HUDEP-2 (cell line): ENCODE measurements at regions not wholly inside any gene's neighbourhood (a gene's known extent, or its start where the extent isn't known, plus 50 kb on each side); places are given as distances from the start of the nearest gene placed in this dataset.
A peak's percentile ranks its signal among the peaks of the same experiment; 100 is the strongest.

ENCODE experiments used
- DNase-seq, 76 experiments: peaks; one replicate each; lab custom pipeline; 2025; ENCODE audit not compliant: unreplicated experiment in 76 of 76; lab: John Stamatoyannopoulos, UW

DNA sequence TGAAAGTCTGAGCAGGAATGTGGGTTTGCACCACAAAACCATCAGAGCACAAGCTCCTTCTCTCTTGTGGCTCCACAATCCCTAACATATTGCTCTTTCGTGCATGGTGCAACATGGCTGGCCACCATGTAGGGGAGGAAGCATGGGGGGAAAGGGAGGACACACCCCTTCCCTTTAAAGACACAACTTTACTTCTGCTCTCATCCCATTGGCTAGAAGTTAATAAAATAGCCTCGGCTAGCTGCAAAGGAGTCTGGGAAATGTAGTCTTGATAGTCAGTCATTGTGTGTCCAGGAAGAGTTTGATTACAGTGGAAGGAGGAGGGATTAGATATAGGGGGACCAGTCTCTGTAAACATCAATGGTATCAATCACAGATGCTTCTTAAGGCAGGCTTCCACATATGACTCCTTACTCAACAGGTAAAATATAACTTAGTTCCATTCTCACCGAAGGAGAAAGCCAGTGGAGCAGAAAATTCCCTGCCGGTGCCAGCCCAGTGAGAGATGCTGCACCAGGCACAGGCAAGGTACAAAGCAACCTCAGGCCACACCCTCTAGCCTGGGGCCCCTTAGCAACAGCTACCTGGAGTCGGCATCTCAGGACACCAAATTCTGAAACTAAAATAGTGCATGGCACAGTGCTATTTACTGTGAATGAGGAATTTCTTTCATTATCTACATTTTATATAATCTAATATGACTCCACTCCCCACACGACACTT is 124.7 kb upstream of the CTBP2 start:
- DNase-seq: peak in 1 of 76 experiments; percentile 2

DNA sequence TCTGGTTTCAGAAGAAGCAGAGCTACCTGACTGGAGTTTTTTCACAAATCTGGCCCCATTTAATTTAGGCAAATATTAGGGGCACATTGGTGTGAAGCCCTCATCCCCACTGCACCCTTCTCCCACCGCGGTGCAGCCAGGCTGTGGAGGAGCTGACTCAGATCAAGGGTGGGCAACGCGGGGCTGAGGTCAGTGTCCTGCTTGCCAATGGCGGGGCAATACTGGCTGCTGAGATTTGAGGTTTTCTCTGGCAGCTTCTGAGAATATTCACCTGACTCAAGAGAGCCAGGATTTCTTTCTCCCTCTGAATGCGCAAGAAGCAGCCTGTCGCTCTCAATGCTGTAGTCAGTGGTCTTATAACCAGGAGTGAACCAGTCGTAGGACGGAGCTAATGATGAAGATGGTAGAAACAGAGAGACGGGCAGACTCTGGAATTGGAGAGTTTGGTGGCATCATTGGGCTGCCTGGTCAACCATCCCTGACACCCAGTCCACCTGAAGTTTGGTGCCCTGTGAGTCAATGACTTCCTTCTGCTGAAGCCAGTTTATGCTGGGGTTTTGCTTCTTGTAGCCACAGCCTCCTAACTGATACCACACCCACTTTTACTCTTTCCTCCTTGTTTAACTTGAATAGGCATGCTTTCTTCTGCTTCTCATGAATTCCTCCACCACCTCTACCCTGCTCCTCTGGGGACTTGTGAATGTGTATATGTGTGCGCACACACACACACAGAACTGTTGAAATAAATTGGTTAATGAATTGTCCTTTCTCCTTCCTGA is 123.7 kb upstream of the CTBP2 start:
- DNase-seq: no peak

DNA sequence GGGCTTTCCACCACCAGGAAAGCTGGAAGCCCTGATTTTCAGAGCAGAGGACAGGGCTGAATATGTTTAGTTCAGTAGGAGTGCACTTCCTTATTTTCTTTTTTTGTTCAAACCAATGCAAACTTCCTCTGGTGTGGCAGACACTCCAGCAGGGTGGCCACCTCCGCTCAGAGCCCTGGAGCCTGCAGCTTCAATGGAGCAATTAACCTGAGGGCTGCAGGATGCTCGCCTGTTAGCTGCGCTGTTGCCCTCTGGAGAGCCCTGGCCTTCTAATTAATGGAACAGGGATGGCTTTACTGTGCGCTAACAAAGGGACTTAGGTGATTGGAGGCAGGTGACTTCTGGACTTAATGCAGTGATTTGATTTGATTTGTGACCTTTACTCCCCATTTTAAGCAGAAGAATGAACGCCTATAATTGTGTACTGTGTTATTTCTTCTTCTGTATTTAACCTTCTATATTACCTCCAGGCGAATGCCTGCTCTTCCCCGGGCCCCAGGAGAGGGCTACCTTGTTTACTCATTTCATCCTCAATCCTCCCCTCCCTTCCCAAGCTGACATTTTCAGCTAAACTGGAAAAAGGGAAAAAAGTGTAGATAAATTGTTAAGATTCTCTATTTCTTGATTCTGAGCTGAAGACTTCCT is 123.0 kb upstream of the CTBP2 start:
- no peak for DNase-seq

DNA sequence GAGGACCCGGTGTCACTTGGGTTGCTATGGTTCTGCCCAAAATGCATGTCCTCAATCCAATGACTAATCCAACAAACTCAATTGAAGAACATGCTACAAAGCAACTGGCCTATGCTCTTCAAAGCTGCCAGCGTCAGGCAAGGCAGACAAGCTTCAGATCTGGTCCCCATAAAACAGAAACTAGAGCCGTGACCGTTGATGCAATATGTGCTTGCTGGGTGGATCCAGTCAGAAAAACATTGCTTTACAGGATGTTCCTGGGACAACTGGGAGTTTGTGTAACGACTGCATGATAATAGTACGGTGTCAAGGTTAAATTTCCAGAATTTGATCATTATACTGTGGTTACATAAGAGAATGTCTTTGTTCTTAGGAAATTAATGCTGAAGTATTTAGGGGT is 120.7 kb upstream of the CTBP2 start:
- DNase-seq: no peak

DNA sequence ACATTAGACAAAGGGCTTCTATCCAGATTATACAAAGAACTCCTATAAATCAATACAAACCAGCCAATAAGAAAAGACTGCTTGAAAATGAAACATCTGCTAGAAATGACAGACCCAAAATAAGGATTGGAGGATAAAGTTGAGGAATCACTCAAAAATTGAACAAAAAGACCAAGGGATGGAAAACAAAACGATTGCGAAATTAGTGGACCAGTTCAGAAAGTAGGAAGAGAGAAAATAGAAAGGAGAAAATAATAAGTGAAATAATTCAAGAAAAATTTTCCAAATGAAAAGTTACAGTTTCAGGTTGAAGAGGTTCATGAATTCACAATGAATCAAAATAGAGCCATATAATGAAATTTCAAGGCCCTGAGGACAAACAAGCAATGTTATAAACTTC is 115.8 kb upstream of the CTBP2 start:
- DNase-seq: no peak

DNA sequence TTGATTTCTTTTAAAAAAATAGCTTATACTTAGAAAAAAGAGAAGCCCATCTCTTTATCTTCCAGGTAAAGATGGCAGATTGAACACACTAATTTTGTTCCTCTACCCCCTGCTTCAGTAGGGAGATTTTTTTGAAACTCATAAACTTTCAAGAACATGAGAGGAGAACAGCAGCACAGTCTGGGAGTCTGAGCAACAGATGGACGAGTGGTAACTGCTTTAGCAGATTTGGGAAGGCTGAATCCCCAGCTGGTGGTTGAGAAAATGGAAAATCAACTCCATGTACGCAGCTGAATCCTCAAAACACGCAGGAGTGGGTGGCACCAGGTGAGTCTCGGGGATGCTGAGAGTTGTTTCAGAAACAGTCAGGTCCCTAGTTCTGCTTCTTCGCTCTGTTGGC is 114.6 kb upstream of the CTBP2 start:
- DNase-seq: no peak

DNA sequence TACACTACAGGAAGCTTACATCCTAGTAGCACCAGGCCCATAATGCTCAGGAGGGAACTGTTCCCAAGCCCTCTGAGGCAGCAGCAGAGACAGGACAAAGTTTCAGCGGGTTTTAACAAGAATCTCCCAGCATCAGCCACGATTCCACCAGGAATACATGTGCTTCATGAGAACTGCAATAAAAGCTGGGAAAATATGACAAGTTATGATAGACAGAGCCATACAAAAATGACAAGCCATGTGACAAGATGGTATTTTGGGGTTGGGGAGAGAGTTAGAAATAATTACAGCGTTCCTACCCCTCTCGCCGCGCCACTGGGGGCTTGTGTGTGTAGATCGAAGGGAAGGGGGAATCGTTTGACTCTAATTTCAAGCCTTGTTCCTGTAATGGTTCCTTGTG is 112.7 kb upstream of the CTBP2 start:
- no peak for DNase-seq

DNA sequence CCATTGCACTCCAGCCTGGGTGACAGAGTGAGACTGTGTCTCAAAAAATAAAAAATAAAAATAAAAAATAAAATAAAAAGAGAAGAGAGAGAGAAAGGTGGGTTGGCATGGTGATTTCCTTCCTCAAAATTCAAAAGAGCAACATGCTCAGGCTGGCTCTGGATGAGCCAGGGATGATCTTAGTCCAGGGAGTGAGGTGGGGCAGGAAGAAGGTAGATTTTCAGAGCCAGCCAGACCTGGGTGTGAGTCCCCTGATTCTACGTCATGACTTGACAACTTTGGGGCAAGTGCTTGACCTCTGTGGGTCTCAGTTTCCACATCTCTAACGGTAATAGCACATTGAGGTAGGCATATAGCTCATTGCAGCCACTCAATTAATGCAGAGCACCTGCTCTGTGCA is 109.4 kb upstream of the CTBP2 start:
- DNase-seq: no peak

DNA sequence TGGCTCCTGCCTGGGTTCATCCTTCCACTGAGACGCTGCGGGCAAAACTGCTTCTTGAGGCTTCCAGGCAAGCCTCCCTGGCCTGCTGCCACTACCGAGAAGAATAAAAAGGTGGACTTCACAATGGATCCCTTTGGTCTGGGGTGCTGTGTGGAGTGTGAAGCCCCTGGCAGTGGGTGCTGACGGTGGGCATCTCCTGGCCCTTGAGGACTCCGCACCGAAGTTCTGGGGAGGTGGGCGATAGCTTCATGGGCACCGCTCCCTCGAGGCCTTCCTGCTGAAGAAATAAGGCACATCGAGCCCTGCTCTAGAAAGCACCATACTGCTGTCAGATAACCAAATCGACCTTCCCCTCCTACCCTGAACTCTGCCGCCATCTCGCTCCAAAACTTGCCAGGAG is 106.6 kb upstream of the CTBP2 start:
- DNase-seq: no peak

DNA sequence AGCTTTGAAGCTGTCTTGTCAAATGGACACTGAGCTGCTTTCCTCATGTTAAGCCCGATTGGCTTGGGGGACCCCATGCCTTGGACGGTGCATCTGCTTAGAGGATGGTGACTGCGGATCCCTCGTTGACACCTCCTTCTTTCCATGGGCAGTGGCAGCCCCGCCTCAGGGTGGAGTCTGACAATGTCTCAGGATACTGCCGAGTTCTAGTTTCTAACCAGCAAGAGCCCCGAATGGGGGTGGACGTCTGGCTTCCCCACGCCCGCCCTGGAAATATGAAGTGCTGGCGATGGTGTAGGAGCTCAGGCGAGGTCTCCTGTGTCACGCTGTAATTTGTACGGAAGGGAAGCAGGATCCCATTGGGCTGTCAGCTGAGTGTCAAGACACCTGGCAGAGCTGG is 106.2 kb upstream of the CTBP2 start:
- DNase-seq: no peak

DNA sequence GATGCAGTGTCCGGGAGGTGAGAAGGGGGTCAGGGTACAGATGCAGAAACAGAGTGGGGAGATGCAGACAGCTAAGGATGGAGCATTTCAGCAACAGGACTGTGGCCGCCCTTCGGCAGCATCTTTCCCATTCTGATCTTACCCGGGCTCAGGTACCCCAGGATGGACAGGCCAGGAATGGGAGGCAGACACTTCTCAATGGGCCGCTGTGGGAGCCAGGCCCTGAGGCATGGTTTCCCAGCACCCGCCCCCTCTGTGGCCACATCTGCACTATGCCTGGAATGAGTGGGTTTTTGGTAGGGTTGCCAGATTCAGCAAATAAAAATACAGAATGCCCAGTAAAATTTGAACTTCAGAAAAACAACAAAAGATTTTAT is 105.2 kb upstream of the CTBP2 start:
- DNase-seq: no peak

DNA sequence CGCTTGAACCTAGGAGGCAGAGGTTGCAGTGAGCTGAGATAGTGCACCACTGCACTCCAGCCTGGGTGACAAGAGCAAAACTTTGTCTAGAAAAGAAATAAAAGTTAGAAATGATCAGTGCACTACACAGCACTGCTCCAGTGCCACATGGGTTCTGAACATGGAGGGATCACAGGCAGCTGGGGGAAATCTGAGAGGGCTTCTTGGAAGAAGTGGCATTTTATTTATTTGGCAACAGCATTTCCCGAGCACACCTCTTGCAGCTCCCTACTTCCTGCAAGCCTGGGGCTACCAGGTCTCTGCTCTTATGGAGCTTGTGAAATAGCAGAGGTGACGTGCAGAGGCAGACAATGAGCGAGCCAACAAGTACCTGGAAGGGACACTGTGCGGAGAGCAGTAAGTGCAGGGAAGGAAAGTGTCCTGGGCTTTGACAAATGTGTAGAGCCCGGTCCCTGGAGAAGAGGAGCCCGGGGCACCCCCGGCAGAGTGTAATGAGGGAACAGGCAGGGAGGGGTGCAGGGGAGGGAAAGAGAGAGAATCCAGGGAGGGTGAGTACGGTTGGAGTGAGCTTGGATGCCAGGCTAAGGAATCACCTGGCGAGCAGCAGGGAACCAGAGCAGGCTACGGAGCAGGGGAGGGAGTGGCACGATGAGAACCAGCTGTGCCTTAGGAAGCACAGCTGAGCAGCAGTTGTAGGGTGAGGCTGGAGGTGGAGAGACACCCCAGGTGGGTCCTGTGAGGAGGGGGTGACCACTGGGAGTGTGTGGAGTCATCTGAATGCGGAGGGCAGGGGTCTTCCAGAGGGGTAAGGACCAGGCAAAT is 104.6 kb upstream of the CTBP2 start:
- DNase-seq: no peak

DNA sequence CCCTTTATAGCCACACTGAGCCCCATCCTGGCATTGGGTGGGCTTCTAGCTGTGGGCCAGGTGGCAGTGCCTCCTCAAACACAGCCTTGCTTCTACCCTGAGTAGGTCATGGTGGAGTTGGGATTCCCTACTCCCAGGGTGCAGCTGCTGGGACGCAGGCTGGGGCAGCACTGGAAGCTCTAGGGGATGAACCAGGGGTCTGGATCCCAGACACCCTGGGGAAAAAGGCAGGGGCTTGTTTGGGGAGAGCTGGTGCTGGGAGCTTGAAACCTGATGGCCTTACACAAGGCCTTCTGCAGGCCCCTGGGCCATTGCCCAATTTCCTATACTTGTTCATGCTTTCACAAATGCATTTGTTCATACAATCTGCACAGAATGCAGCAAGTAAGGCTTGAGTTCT is 103.7 kb upstream of the CTBP2 start:
- DNase-seq: no peak

DNA sequence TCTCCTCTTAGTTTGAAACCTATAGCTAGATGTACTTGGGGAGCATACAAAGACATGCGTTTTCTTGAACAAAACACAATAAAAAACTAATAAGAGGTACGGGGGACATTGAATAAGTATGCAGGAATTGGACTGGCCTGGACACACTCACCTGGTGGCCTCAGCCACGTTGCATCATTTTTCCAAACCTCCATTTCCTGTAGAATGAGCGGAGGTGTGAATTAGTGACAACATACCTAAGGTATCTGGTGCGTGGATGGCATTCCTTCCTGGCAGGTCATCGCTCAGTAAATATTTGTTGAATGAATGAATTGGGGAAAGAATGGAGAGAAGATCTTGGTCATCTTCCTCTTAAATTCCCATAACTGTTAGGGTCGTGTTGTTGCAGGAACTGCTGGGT is 103.2 kb upstream of the CTBP2 start:
- DNase-seq: no peak

DNA sequence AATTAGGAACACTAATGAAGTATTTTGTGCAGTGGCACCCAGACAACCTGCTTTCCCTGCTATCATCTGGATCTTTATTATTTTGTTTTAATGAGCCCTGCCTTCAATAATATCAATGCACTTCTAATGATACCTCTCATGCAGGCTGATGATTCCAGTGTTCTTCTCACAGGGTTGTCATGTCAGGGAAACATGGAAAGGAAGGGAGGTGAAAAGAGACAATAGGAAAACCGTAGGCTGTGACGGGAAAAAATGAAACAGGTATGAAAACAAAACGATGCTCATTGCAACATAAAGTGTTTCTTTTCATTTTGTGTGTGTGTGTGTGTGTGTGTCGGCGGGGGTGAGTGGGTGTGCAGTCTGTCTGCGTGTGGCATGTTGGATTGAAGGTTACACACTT is 102.6 kb upstream of the CTBP2 start:
- no peak for DNase-seq

DNA sequence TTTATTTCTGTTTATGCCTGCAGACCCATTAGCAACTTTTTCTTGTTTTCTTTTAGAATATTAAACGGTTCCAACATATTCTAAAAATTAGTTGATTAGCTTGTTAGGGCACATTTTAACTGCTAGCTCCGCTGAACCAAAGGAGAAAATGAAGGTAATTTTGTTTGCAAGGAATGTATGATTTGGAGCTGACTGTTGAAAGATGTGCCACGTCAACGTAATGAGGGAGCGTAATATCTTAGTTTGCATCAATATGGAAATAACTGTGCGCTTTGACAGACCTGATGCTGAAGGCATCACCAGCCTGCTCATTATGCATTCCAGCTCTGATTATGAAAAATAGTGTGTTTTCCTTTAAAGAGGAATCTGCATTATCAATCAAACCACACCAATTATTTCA is 102.0 kb upstream of the CTBP2 start:
- DNase-seq: no peak

DNA sequence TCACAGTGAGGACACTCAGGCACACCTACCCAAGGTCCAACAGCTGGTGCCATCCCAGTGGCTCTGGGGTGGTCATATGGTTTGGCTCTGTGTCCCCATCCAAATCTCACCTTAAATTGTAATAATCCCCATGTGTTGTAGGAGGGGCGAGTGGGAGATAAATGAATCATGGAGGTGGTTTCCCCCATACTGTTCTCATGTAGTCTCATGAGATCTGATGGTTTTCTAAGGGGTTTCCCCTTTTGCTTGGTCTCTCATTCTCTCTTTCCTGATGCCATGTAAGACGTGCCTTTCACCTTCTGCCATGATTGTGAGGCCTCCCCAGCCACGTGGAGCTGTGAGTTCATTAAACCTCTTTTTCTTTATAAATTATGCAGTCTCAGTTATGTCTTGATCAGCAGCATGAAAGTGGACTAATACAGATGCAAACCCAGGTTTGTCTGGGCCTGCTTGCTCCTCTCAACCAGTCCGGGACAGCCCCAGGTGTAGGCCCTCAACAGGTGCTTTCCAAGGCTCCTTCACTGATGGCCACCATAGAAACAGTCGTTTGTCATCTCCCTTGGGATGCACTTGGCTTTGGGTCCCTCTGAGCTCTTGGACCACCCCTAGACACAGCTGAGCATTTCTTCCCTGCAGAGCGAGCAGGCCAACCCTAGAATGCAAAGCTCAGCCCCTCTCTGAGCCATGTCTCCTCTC is 101.3 kb upstream of the CTBP2 start:
- peak in 1 of 76 experiments; percentile 6 for DNase-seq

DNA sequence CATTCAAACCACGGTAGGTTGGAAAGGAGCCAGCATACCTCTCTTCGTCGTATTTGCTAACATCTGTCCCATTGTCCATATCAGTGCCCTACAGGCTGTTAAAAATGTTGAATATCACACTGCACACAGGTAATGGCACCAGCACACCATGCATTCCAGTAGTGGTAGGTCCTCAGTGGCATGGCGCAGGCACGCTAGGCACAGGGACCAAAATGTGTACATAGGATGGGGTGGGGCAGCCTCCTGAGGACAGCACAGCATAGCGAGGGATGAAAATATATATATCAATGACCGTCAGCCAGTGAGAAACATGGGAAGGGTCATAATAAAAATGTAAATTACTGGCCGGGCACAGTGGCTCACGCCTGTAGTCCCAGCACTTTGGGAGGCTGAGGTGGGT is 99.9 kb upstream of the CTBP2 start:
- no peak for DNase-seq

DNA sequence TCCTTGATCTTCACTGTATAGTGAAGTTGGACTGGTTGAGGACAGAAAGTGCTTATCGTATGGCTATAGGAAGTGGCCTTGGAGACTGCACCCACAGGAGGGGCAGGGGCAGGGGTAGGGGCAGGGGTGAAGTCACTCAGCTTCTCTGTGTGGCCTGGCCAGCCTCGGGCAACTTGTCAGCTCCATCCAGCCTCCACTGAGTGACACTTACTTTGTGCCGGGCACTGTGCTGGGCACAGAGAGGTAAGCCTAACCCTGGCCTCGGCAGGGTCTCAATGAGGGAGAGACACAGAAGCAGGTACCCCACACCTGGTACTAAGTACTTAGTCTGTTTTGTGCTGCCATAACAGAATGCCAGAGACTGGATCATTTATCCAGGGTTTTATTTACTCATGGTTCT is 99.3 kb upstream of the CTBP2 start:
- DNase-seq: no peak

DNA sequence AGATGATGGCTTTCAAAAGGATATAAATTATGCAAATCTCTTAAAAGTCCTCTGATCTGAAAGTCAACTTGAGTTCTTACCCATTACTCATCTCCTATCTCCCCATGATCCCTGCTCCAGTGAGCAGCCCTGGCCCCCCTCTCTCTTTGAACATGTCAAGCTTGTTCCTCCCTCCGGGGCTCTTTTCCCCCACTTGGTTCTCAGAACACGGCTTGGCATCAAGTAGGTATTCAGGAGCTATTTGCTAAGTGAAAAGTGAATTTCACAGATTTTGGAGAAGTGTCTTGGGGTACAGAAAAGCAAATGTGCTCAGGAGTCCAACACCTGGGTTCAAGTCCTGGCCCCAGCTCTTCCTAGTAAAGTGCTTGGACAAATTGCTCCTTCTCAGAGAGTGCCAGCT is 98.3 kb upstream of the CTBP2 start:
- no peak for DNase-seq
